Adipocyte (in vitro differentiated cells): ENCODE measurements at regions not wholly inside any gene's neighbourhood (a gene's known extent, or its start where the extent isn't known, plus 50 kb on each side); places are given as distances from the start of the nearest gene placed in this dataset.

Source experiments
- DNase-seq: peaks from one replicate; pipeline ENCODE4 v3.0.0-alpha.2; 2015; ENCODE audit warnings: low read depth
- H3K27me3 ChIP-seq: replicated peaks from 2 replicates; pipeline ENCODE4 v1.7.0; 2013; ENCODE audit warnings: mild to moderate bottlenecking, low read length, moderate library complexity; ENCODE audit not compliant: control insufficient read depth, insufficient read depth
- H3K36me3 ChIP-seq: 2 replicates; pipeline ENCODE4 v1.7.0; 2013; ENCODE audit warnings: low read length, mild to moderate bottlenecking, moderate library complexity; ENCODE audit not compliant: control insufficient read depth, insufficient read depth, severe bottlenecking
- H3K4me1 ChIP-seq: 2 replicates; pipeline ENCODE4 v1.7.0; 2013; ENCODE audit warnings: mild to moderate bottlenecking, low read length, moderate library complexity; ENCODE audit not compliant: control insufficient read depth, insufficient read depth
- H3K4me3 ChIP-seq: 2 replicates; pipeline ENCODE4 v1.7.0; 2013; ENCODE audit warnings: mild to moderate bottlenecking, low read length, moderate library complexity
- H3K9ac ChIP-seq: 2 replicates; pipeline ENCODE4 v1.7.0; 2013; ENCODE audit warnings: mild to moderate bottlenecking, low read length, moderate library complexity
- H3K9me3 ChIP-seq: 2 replicates; pipeline ENCODE4 v1.7.0; 2013; ENCODE audit warnings: mild to moderate bottlenecking, low read length, moderate library complexity; ENCODE audit not compliant: control insufficient read depth

DNA sequence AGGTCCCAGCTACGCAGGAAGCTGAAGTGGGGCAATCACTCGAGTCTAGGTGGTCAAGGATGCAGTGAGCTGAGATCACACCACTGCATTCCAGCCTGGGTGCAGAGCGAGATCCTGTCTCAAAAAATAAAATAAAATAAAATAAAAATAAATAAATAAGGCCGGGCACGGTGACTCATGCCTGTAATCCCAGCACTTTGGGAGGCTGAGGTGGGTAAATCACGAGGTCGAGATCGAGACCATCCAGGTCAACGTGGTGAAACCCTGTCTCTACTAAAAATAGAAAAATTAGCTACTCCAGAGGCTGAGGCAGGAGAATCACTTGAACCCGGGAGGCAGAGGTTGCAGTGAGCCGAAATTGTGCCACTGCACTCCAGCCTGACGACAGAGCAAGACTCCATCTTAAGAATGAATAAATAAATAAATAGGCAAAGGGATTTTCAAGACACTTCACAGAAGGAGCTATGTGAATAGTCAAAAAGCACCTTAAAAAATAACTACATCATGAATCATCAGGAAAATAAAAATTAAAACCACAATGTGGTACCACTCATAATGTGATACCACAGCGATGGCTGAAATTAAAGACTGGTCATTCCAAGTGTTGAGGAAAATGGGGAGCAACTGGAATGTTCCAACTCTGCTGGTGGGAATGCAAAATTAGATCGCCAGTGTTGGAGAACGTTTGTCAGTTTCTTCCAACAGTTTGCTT, 92.9 kb upstream of the TBX3 start:
- H3K4me1 ChIP-seq: no peaks in the 10 kb centered on the region
- H3K27me3 ChIP-seq: peaks cover 5% of the 10 kb centered on the region
- H3K9me3 ChIP-seq: no peaks in the 10 kb centered on the region
- no peaks in the 10 kb centered on the region for H3K36me3 ChIP-seq
- DNase-seq: peak; percentile 34
- no peak overlapping the region for H3K4me3 ChIP-seq
- H3K9ac ChIP-seq: no peak overlapping the region

DNA sequence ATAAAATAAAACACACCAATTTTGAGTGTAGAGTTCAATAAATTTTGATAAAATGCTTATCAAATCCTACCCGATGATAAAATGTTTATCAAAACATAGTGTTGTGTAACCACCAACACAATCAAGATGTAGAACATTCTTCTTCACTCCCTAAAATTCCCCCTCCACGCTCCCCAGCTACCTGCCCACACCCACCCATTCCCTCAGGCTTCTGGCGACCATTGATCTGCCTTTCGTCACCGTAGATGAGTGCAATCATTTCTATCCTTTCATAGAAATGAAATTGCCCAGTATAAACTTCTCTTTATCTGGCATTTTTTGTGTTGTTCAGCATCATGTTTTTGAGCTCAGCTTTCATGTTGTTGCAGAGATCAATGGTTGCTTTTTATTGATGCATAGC, 90.7 kb upstream of the TBX3 start:
- DNase-seq: no peak
- no peak overlapping the region for H3K4me3 ChIP-seq
- H3K9me3 ChIP-seq: no peaks in the 10 kb centered on the region
- H3K36me3 ChIP-seq: no peaks in the 10 kb centered on the region
- H3K9ac ChIP-seq: no peak overlapping the region
- peaks cover 5% of the 10 kb centered on the region for H3K27me3 ChIP-seq
- H3K4me1 ChIP-seq: no peaks in the 10 kb centered on the region

DNA sequence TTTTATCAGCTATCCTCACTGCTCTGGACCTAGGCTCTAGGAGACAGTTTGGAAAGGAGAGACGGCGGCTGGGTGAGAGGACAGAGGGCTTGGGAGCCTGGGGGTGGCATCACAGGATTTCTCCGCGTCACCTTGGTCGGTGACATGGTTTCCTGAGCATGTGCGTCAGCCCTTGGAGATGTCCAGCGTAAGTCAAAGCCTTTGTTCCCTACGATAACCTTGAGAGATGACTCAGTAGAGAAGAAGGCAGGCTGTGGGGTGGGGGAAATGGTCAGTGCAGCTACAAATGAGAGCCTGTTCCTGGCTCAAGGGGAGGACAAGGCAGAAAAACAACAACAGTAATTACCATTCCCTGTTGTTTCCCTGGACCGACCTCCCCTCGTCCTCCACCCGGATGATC, 90.2 kb upstream of the TBX3 start:
- H3K27me3 ChIP-seq: peaks cover 2% of the 10 kb centered on the region
- no peak for DNase-seq
- no peak overlapping the region for H3K4me3 ChIP-seq

DNA sequence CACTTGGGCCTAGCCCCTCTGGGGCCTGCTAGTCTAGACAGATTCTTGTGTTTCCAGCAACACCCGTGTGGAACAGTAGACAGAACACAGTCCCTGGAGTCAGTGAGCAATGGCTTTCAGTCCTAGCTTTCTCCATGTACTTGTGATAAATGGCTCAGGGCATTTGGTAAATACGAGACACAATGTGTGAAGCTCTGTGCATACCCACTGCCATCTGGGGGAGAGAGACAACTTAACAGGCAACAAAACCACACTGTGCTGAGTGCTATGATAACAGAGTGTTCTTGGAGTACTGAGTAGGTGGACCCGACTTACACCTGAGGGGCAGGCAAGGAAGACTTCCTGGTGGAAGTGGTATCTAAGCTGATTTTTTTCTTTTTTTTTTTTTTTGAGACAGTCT, 86.3 kb upstream of the TBX3 start:
- Histone ChIP-seq H3K9ac (no peak overlapping the region), H3K9me3 (no peaks in the 10 kb centered on the region), H3K4me3 (no peak overlapping the region), H3K36me3 (no peaks in the 10 kb centered on the region), H3K4me1 (no peaks in the 10 kb centered on the region), H3K27me3 (no peaks in the 10 kb centered on the region)
- no peak for DNase-seq

More for the DNA sequence above, 90.2 kb upstream of the TBX3 start:
- Histone ChIP-seq H3K9me3 (no peaks in the 10 kb centered on the region), H3K9ac (no peak overlapping the region), H3K36me3 (no peaks in the 10 kb centered on the region), H3K4me1 (no peaks in the 10 kb centered on the region)

DNA sequence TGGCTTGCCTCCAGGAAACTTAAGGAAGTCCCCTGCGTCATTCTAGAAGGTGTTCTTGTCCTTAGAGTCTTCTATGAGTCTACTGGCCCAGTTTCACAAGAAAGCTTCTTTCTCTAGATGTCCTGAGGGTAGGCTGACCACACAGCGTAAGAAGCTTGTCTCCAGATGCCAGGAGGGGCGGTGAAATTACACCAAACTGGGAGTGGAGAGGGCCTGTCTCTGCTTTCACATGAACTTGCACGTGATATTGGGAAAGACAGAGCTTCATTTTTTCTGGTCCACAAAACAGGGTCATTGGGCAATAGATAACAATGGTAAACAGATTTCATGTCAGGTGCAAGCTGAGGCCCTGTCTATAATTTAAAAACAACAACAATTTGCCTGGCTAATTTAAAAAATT, 85.7 kb upstream of the TBX3 start:
- Histone ChIP-seq H3K4me3 (no peak overlapping the region), H3K27me3 (no peaks in the 10 kb centered on the region), H3K9ac (no peak overlapping the region), H3K9me3 (no peaks in the 10 kb centered on the region), H3K36me3 (no peaks in the 10 kb centered on the region), H3K4me1 (no peaks in the 10 kb centered on the region)
- no peak for DNase-seq

DNA sequence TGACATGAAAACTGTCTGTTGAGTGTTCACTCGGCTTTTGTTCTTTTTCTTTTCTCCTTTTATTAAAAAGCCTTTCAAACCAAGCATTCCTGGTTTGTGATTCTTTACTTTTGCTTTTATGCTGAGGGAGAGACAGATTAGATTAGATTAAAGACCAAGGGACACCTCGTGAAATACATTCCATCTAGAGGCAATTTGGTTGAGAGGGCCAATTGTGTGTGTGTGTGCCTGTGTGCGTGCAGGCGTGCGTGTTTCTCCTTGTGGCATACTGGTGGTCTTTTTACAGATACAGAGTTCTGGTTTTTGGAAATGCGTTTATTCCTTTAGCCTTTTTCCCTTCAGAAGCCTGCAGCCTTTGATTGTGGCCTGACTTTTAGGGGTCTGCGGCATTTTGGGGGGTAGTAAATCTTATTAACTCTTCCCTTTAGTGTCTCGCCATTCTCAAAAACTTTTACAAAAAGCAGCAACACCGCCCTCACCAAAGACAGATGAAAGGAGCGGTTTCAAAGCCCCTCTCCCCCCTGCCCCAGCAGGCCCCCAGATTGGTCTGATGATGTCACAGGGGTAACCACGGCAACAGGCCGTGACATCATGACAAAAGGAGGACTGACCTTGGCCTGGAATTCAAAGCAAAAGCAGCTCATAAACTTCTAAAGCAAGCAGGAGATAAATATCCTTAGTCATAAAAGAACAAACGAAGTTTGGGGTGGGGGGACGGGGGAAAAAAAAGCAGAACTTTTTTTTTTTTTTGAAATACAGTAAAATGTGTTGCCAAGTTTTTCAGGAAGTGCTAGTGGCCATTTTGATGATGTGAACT, 84.1 kb upstream of the TBX3 start:
- no peaks in the 10 kb centered on the region for H3K9me3 ChIP-seq
- H3K36me3 ChIP-seq: no peaks in the 10 kb centered on the region
- H3K4me1 ChIP-seq: no peaks in the 10 kb centered on the region
- H3K27me3 ChIP-seq: no peaks in the 10 kb centered on the region
- H3K4me3 ChIP-seq: no peak overlapping the region
- no peak for DNase-seq
- H3K9ac ChIP-seq: no peak overlapping the region

DNA sequence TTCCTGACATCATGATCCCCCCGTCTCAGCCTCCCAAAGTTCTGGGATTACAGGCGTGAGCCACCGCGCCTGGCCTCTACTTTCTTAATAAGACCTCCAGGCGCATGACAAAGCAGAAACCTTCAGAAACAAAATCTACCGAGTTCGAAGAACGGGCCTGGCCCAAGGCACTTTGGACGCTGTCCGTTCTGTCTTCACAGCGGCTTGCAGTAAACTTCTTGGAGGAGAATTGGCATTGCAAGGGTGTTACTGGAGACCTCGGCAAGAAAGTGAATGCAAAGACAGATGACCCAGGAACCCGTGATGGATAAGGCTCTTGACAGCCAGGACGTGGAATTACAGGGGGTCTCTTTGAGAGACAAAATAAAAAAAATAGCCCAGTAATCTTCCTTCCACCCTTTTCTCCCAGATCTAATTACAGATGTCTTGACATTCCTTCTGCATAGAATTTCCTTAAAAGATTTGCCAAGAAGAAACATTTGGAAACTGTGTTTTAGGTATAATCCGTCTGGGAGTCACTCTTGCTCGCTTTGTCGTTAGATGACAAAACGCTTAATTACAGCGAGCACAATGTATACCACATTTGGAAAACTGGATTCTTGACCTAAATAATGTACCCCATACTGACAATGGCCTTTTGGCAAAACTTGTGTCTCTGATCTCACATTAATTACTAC, 83.2 kb upstream of the TBX3 start:
- Histone ChIP-seq H3K4me3 (no peak overlapping the region), H3K4me1 (peaks cover 5% of the 10 kb centered on the region), H3K27me3 (no peaks in the 10 kb centered on the region), H3K9me3 (no peaks in the 10 kb centered on the region), H3K36me3 (no peaks in the 10 kb centered on the region), H3K9ac (no peak overlapping the region)
- DNase-seq: no peak

DNA sequence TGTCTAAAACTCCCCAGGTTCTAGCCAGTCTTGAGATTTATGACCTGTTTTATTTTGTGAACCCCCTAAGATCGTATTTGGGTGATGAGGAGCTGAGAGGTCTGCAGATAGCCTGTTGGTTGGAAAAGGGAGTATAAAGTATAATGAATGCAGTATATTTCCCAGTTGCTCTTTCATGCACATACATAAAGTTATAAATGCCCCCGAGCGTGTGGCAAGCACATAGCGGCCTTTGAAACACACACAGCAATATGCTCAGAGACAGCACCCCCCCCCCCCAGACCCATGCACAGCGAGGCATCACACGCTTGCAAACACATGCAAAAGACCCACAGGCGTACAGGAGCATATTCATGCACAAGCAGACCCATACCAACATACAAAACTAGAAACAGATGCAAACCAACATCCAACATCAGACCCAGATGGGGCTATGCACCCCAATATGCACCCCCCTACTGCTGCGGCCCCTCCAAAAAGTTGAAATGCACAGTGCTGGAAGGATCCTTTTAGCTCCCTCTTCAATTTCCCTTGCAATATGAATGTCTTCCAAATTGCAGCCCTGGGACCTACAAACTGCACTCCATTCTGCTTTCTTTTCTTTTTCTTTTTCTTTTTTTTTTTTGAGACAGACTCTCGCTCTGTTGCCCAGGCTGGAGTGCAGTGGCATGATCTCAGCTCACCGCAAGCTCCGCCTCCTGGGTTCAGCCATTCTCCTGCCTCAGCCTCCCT, 82.2 kb upstream of the TBX3 start:
- DNase-seq: no peak

DNA sequence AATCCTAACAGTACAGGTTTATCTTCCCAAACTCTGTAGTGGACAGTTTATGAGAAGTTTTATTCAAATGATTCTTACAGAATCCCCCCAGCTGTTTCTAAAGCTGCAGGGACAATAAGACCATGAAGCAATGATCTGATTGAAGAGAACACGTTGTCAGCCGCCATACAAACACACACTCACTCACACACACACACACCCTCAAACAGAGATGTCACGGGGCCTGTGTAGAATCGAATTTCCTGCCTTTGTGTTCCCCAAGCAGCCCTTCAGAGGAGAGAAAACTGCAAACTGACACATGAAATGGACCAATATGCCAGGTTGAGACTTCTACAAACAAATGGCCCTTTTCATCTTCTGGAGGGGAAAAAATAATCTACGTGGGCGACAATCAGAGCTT, 80.5 kb upstream of the TBX3 start:
- no peak overlapping the region for H3K9ac ChIP-seq
- H3K9me3 ChIP-seq: no peaks in the 10 kb centered on the region
- no peaks in the 10 kb centered on the region for H3K27me3 ChIP-seq
- no peak for DNase-seq
- peaks cover 5% of the 10 kb centered on the region for H3K4me1 ChIP-seq
- no peaks in the 10 kb centered on the region for H3K36me3 ChIP-seq
- H3K4me3 ChIP-seq: no peak overlapping the region

More for the DNA sequence above, 82.2 kb upstream of the TBX3 start:
- Histone ChIP-seq H3K36me3 (no peaks in the 10 kb centered on the region), H3K27me3 (no peaks in the 10 kb centered on the region), H3K4me3 (no peak overlapping the region), H3K9me3 (no peaks in the 10 kb centered on the region), H3K4me1 (peaks cover 5% of the 10 kb centered on the region), H3K9ac (no peak overlapping the region)

DNA sequence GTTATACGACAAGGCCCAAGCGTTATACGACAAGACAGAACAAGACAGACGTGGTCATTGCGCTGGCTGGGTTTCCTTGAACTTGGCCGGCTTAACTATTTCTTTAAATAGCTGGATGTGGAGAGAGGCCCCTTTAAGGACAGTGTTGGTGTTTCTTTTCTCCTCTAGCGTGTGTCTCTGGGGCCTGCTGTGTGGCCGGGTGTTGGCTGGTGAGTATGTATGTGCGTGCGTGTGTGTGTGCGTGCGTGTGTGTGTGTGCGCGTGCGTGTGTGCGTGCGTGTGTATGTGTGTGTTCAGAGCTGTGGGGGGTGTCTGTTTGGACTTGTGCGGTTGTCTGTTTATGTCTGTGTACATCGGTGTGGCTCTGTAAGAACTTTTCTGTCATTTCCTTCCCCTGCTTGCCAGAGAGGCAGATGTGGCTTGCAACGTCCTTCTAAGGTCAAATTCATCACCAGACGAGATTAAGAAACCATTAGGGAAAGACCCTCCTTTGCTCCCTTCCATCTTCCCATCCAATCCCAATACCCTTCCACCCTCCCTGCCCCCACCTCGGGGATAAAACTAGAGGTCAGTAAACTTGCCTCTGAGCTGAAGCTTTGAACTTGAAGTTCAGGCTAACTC, 78.6 kb upstream of the TBX3 start:
- no peaks in the 10 kb centered on the region for H3K9me3 ChIP-seq
- peak overlapping the region; percentile 30 for H3K4me3 ChIP-seq
- no peak for DNase-seq
- peak overlapping the region; percentile 4 for H3K9ac ChIP-seq
- no peaks in the 10 kb centered on the region for H3K36me3 ChIP-seq
- peaks cover 5% of the 10 kb centered on the region for H3K4me1 ChIP-seq
- no peaks in the 10 kb centered on the region for H3K27me3 ChIP-seq
